Peyer's patch (tissue), 4 donors: ENCODE measurements at regions not wholly inside any gene's neighbourhood (a gene's known extent, or its start where the extent isn't known, plus 50 kb on each side); places are given as distances from the start of the nearest gene placed in this dataset.

Experiments used
- POLR2A ChIP-seq, 2 donors: fragments of 450-650 bp; IDR thresholded peaks; one replicate each; pipeline ENCODE4 v1.5.1; 2017; ENCODE audit warnings: antibody characterized with exemption in 2 of 2, mild to moderate bottlenecking in 2 of 2, moderate library complexity in 2 of 2
- TF ChIP-seq, protein P1 (sequence below), 6 experiments: fragments of 450-650 bp in 4 of 6; fragments of 200-600 bp in 2 of 6; sonication (generic) in 1 of 6; IDR thresholded peaks; one replicate each; pipeline ENCODE4 v1.5.1; 2017 to 2019; ENCODE audit warnings: antibody characterized with exemption in 6 of 6, mild to moderate bottlenecking in 3 of 6, moderate library complexity in 1 of 6

DNA sequence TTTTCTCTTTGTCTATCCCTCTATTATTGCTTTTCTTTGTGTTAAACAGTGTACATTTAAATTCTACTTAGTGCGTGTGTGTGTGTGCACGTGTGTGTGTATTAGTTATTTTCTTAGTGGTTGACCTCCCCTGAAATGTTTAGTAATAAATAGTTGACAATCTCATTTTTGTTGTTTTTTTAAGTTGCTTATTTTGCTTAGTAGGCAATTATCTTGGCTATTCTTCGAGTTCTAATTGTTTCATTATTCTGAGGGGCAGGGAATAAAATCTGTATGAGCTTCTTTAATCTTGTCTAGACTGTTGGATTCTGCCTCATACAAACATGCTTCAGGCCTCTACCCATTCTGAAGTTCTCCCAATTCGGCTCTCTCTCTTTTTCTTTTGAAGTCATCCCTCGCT is 1169.0 kb upstream of the ATXN8OS start:
- TF ChIP-seq POLR2A (IDR thresholded peaks at IDR 0.05): no peak
- TF ChIP-seq, protein P1, sequence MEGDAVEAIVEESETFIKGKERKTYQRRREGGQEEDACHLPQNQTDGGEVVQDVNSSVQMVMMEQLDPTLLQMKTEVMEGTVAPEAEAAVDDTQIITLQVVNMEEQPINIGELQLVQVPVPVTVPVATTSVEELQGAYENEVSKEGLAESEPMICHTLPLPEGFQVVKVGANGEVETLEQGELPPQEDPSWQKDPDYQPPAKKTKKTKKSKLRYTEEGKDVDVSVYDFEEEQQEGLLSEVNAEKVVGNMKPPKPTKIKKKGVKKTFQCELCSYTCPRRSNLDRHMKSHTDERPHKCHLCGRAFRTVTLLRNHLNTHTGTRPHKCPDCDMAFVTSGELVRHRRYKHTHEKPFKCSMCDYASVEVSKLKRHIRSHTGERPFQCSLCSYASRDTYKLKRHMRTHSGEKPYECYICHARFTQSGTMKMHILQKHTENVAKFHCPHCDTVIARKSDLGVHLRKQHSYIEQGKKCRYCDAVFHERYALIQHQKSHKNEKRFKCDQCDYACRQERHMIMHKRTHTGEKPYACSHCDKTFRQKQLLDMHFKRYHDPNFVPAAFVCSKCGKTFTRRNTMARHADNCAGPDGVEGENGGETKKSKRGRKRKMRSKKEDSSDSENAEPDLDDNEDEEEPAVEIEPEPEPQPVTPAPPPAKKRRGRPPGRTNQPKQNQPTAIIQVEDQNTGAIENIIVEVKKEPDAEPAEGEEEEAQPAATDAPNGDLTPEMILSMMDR (IDR thresholded peaks at IDR 0.05): no peak
